Fibroblast of skin of left quadriceps (primary cell): ENCODE measurements at regions not wholly inside any gene's neighbourhood (a gene's known extent, or its start where the extent isn't known, plus 50 kb on each side); places are given as distances from the start of the nearest gene placed in this dataset.

ENCODE experiments used
- DNase-seq, 2 experiments: peaks; one replicate each; pipeline ENCODE4 v3.0.0-alpha.2; 2013; ENCODE audit warnings: low read depth in 2 of 2

DNA sequence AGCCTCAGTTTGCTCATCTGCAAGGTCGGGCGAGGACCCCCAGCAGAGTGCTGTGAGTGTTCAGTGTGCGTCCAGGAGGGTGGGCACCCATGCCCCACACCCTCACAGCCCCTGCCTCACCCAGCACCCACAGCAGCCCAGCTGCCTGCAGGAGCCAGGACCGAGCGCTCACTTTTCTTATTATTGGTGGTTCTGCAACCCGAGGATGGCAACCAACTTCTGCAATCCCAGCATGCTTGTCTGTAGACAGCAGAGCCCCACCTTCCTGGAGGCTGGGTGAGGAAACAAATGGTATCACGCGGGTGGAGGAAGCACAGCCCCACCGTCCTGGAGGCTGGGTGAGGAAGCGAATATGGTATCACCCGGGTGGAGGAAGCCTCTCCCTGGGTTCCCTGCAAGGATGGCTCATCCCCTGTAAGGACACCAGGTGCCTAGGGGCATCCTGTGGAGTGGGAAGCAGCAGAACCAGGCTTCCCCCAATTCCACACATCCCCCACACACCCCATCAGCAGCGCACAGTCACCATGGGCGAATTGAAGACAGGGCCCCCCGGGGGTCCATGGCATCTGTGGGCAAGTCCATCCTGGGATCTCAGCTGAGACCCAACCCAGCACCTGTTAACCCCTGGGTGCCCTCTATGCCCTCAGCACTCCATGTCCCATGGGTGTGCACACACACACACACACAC lies 220.5 kb upstream of the RAB6C start:
- no peak for DNase-seq

DNA sequence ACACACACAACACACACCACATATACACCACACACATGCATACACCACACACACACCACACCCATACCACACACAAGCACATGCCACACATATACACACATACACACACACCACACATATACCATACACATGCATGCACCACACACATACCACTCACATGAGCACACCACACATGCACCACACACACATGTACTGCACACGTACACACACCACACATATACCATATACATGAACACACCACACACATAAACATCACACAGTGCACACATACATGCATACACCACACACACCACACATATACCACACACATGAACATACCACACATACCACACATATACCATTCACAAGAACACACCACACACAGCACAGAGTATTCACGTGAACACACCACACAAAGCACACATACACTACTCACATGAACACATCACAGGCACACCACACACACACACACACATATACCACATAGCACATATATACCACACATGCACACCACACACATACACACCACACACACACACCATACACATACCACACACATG lies 219.9 kb upstream of the RAB6C start:
- DNase-seq, result no peak

- no peak for DNase-seq
Observed at GRCh38 chr2:129760669-129761068, 218.8 kb upstream of the RAB6C start.

- no peak for DNase-seq
Observed at GRCh38 chr2:129761569-129762021, 217.9 kb upstream of the RAB6C start.

DNA sequence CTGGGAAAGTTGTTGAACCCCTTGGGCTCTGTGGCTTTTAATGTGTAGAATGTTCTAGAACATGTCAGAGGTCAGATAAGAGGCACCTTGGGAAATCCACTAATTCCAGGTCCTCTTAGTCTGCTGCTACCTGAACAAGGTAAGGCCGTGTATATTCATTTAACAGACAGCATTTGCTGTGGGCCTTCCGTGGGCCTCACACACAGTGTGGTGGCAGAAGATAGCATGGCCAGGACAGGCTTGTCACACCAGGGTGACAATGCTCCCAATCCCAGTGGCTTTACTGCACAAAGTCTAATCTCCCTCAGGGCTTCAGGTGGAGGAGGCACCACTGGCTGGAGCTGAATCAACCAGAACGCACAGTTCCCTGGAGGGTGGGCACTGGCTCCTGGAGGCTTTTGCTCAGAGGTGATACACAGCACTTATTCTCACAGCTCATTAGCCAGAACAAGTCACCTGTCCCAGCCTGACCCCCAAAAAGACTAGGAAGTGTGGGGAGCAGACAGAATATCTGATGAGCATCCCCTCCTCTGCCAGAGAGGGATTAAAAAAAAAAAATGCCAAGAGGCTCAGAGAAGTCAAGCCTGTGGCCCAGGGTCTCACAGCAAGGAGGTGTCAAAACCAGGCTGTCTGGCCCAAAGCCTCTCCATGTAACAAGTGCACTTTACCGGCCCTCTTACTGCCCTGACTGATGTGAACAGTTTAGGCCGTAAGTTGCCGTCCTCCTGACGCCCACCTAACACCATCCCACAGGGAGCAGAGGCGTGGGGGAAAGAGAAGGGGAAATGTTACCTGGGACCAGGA lies 216.9 kb upstream of the RAB6C start:
- DNase-seq, result no peak

- no peak for DNase-seq
Observed at GRCh38 chr2:129763190-129763846, 216.1 kb upstream of the RAB6C start.

GRCh38 chr2:129763966-129764365 lies 215.5 kb upstream of the RAB6C start:
- DNase-seq, result no peak

DNA sequence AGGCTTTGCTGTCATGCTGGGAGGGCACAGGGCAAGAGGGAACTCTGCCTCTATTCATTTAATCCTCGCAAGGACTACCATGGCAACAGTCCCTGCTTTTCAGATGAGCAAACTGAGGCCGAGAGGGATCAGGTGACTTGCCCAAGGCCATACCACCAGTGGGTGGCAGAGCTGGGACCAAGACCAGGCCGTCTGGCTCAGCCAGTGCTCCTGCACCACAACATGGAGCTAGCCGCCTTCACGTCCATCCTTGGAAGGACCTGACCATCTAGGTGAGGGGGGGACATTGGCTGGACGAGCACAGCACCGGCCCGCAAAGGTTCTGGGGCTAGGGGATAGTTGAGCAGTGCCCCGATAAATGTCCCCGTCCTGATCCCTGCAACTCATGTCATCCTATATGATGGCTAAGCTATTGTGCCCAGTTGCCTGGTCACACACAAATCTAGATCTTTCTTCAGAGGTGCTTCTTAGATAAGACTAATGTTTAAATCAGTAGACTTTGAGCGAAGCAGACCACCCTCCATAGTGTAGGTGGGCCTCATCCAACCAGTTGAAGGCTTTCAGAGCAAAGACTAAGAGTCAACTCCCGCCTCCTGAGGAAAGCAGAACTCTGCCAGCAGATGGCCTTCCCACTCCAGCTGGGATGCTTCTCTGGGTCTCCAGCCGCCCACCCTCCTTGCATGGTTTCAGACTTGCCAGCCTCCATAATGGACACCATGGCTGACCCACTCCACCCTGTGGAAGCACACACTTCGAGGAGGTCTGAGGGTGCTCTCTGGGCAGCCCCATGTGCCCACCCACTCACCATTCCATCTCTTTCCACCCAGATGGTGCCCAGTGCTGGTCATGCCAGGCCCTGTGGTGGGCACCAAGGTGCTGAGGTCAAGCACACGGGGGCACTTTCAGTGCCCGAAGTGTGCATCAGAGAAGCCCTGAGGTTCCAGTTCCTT lies 214.8 kb upstream of the RAB6C start:
- DNase-seq, result no peak

DNA sequence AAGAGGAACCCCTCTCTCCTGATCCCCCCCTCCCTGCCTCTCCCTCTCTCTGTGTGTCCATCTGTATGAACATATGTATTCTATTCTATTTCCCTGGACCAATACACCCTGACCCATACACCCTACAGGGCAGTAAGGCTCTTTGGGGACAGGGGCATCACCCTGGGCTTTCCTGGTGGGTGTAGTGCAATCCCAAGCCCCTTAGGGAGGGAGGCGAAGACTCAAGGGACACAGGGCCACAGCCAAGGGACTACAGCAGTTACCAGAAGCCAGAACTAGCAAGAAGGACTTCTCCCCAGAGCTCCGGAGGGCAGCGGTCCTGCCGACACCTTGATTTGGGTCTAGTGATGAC lies 214.2 kb upstream of the RAB6C start:
- no peak for DNase-seq

DNA sequence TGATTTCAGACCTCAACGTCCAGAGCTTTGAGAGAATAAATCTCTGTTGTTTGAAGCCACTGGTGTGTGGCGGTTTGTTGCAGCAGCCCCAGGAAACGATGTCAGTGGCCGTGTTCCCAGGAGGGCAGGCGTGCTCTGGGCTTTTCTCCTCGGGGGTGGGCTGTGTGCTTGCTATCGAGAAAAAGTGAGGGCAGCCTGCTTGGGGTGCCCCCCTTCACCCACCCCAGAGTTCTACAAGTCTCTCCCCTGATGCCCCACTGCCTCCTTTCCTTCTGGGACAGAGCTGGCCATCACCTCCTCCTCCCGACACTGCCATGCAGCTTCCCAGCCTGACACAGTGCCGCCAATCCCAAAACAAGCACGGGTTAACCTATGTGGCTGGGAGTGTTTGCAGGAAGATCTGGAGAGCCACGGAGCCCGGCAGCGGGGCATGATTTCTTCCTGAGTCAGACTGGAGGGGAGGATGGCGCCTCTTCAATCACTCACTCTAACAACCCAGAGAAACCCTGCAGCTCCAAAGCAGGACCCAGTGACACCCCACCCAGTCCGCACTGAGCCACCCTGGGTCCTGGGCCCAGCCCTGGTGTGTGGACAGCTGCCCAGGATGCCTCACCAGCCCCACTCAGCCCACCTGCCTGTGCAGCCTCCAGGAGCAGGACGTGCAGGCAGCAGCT lies 213.7 kb upstream of the RAB6C start:
- DNase-seq, result peak in 1 of 2 experiments; percentile 3

DNA sequence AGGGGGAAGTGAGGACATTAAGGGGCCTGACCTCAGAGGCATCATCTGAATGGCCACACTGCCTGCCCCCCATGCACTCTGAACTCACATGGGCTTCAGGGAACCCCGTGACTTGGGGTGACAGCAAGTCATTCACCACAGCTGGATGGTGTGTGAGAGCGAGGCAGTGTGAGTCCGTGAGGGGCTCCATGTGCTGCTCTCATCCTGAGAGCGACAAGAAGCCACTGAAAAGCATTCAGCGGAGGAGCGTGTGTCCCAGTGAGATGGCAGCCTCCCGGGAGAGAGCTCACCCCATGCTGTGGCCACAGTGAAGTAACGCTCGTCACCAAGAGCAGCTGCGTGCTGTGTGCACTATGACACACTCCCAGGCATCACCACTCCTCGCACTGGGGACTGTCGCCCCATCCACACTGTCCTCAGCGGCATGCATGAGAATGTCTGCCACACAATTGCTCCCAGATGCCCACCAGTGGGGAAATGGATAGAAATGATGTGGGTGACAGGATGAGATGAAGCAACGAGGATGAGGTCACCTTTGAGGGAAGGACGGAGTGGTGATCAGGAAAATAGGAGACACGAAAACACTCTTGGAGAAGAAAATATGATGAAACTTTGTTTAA lies 213.0 kb upstream of the RAB6C start:
- peak in 1 of 2 experiments; percentile 1 for DNase-seq

DNA sequence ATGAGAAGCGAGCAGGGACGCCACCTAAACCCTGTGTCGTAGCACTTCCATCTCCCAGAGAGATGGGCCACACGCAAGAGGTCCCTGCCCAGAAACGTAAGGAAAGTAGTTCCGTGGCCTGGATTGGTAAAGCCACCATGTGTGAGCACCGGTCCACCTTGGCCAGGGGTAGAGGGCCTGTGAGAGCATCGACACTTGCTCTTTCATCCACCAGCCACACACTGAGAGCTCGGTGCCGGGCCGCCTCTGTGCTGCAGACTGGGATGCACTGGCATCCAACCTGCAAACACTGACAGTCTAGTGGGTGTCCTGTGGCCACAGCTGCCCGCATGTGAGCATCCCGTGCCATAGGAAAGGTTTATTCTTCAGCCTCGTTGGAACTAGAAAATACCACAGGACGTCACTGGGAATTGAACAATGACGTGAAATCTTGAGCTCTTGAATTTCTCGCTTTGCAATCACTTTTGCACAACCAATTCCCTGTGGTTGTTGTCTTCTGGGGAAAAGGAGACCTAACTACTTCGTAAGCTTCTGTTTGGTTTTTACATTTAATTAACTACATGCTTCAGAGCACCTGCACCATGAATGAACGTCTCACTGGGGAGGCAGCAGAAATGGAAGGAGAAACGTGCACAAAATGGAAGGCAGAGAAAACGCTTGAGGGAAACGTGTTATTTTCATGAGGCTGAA lies 212.0 kb upstream of the RAB6C start:
- no peak for DNase-seq

DNA sequence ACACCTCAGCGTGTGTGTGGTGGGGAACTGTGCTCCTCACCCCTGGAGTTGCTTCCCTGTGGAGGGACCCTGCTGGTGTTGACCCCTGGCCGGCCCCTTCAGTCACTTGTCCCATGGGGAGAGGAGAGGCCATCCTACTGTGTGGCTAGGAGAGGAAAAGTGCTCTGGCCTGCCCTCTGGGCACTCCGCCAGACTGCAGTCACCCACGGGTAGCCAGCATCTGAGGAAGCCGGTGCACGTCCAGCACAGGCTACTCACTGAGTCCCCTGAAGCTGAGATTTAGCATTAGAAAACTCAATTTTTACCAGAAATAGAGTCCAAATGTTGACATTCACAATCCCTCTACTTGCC lies 211.5 kb upstream of the RAB6C start:
- DNase-seq, result no peak

DNA sequence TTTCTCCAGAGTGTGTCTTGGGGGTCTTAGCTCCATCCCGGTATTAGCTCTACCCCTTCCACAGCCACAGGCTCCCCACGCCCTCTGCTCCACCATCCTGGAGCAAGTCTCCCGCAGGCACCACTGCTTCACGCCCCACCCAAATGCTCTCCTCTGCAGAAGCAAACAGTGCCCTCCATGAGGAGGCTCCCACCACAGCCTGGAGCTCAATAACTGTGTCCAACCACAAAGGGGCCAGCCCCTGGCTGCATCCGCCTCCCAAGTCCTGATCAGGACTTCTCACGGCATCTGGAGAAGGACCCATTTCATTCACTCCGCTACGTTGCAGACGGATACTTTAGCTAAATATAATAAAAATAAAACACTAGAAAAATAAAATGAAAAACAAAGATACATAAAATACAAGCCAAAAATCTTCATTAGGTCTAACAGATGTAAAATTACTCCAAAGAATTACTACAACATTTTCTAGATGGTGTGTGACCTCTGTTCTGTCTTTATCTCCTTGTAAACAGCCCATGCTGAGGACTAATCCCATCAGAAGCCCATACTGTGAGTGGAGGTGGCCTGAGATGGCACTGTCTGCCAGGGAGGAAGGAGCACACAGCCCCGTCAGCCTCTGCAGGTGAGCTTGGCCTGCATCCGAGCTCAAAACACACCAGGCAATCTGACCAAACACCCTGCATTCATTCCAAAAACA lies 210.8 kb upstream of the RAB6C start:
- no peak for DNase-seq

GRCh38 chr2:129769185-129769991 lies 210.1 kb upstream of the RAB6C start:
- DNase-seq, result no peak

DNA sequence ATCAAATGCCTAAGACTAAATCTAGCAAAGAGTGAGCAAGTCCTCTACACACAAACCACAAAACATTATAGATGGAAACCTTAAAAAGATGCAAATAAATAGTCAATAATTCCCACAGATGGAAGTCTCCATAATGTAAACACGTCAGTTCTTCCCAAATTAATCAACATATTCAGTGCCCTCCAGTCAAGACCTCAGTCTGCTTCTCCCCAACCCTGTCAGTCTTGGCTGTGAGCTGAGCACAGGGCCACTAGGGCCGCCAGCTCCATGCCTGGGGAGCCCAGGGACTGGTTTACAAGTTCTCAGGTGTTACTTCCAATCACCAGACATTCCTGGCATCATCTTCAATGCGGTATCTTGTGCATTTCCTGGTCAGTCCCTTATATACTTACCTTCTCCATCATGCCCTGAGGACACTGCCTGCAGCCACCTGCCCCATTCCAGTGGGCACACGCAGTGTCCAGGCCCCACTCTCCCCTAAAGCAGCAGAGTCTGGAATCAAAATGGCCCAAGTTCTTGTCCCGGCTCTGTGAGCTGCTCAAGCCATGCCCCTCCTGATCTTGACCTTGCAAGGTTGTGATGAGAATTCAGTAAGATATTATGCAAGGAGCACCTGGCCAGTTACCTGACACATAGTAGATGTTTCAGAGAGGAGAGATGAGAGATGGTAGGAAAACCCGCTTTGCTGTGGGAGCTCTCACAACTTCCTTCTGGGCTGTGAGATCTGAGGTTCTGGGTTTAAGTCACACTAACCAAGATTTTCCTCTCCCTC lies 207.9 kb upstream of the RAB6C start:
- DNase-seq, result no peak

DNA sequence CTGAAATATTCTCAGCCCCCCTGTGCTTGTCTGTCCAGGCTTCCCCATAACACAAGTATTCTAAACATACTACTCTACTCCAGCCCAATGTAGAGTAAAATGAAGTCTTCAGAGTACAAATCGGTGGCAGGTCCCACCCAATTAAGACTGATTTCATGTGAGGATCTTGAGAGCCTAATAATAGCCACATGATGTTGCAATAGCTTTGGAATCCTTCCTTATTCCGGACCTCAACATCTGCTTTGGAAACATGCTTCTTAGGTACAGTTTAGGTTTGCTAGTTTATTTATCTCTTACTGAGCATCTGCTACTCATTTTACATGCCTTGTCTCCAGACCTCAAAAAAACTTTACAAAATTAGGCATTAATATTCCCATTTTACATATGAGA lies 207.3 kb upstream of the RAB6C start:
- DNase-seq, result peak; percentile 20 to 22
